NCI-H82 treated with DMSO at 0.1 percent for 48 hours (cell line): ENCODE measurements at regions not wholly inside any gene's neighbourhood (a gene's known extent, or its start where the extent isn't known, plus 50 kb on each side); places are given as distances from the start of the nearest gene placed in this dataset.

Source experiments
- DNase-seq: peaks from one replicate; lab custom pipeline; 2025; ENCODE audit not compliant: unreplicated experiment; lab: John Stamatoyannopoulos, UW

GRCh38 chr6:134719911-134720310 is 230.0 kb downstream of the ALDH8A1 start:
- no peak for DNase-seq

GRCh38 chr6:134719286-134719685 is 230.6 kb downstream of the ALDH8A1 start:
- no peak for DNase-seq

GRCh38 chr6:134714679-134715078 is 235.2 kb downstream of the ALDH8A1 start:
- no peak for DNase-seq

- no peak for DNase-seq
Observed at GRCh38 chr6:134714113-134714512, 235.8 kb downstream of the ALDH8A1 start.

GRCh38 chr6:134712311-134712710 is 237.6 kb downstream of the ALDH8A1 start:
- no peak for DNase-seq

GRCh38 chr6:134708079-134708478 is 241.8 kb downstream of the ALDH8A1 start:
- no peak for DNase-seq

- peak; percentile 85 for DNase-seq
Observed at GRCh38 chr6:134707342-134708031, 242.4 kb downstream of the ALDH8A1 start.

- no peak for DNase-seq
Observed at GRCh38 chr6:134706806-134707205, 243.1 kb downstream of the ALDH8A1 start.

GRCh38 chr6:134706153-134706552 is 243.7 kb downstream of the ALDH8A1 start:
- no peak for DNase-seq

GRCh38 chr6:134703206-134703605 is 246.7 kb downstream of the ALDH8A1 start:
- no peak for DNase-seq

- no peak for DNase-seq
Observed at GRCh38 chr6:134702279-134702678, 247.6 kb downstream of the ALDH8A1 start.

- DNase-seq = no peak
Observed at GRCh38 chr6:134701301-134701700, 248.6 kb downstream of the ALDH8A1 start.

- DNase-seq = no peak
Observed at GRCh38 chr6:134698228-134698627, 251.7 kb downstream of the ALDH8A1 start.

GRCh38 chr6:134692008-134692407 is 257.9 kb downstream of the ALDH8A1 start:
- DNase-seq = no peak

- no peak for DNase-seq
Observed at GRCh38 chr6:134691180-134691579, 258.7 kb downstream of the ALDH8A1 start.

- DNase-seq = no peak
Observed at GRCh38 chr6:134690048-134690447, 259.9 kb downstream of the ALDH8A1 start.

GRCh38 chr6:134689641-134690040 is 260.3 kb downstream of the ALDH8A1 start:
- DNase-seq = no peak

GRCh38 chr6:134689177-134689576 is 260.7 kb downstream of the ALDH8A1 start:
- DNase-seq = no peak

GRCh38 chr6:134686071-134686470 is 263.8 kb downstream of the ALDH8A1 start:
- no peak for DNase-seq

GRCh38 chr6:134684423-134684795 is 265.5 kb downstream of the ALDH8A1 start:
- DNase-seq = no peak

- no peak for DNase-seq
Observed at GRCh38 chr6:134683783-134684422, 266.0 kb downstream of the ALDH8A1 start.

- DNase-seq = no peak
Observed at GRCh38 chr6:134680433-134680832, 269.5 kb downstream of the ALDH8A1 start.

- DNase-seq = no peak
Observed at GRCh38 chr6:134680021-134680420, 269.9 kb downstream of the ALDH8A1 start.
